ENCODE measurements at regions not wholly inside any gene's neighbourhood (a gene's known extent, or its start where the extent isn't known, plus 50 kb on each side); places are given as distances from the start of the nearest gene placed in this dataset.

- no peak overlapping the region for H3K27ac Mint-ChIP-seq (ENCODE audit: unreplicated experiment)
- H3K36me3 Mint-ChIP-seq (ENCODE audit: unreplicated experiment), result no peaks in the 10 kb centered on the region
- H3K4me1 Mint-ChIP-seq (ENCODE audit: low read depth, unreplicated experiment), result no peaks in the 10 kb centered on the region
- peak; percentile 55 for DNase-seq
- peak; percentile 85 for TF ChIP-seq CTCF (IDR thresholded peaks at IDR 0.05; ENCODE audit: partially characterized antibody, unreplicated experiment)
- no peak overlapping the region for H3K4me3 Mint-ChIP-seq (ENCODE audit: unreplicated experiment)
- H3K27me3 Mint-ChIP-seq (ENCODE audit: unreplicated experiment), result peaks cover 2% of the 10 kb centered on the region
- no peaks in the 10 kb centered on the region for H3K9me3 Mint-ChIP-seq (ENCODE audit: unreplicated experiment)
These were observed 112.4 kb downstream of the CYRIA start for GRCh38 chr2:16553226-16553625.

GRCh38 chr2:16552202-16552601 lies 113.4 kb downstream of the CYRIA start:
- Mint-ChIP-seq H3K4me3 (ENCODE audit: unreplicated experiment) (no peak overlapping the region), H3K36me3 (ENCODE audit: unreplicated experiment) (no peaks in the 10 kb centered on the region), H3K27me3 (ENCODE audit: unreplicated experiment) (peaks cover 2% of the 10 kb centered on the region), H3K9me3 (ENCODE audit: unreplicated experiment) (no peaks in the 10 kb centered on the region), H3K27ac (ENCODE audit: unreplicated experiment) (no peak overlapping the region), H3K4me1 (ENCODE audit: low read depth, unreplicated experiment) (no peaks in the 10 kb centered on the region)
- no peak for DNase-seq
- TF ChIP-seq CTCF (IDR thresholded peaks at IDR 0.05; ENCODE audit: partially characterized antibody, unreplicated experiment), result no peak

GRCh38 chr2:16548036-16548435 lies 117.6 kb downstream of the CYRIA start:
- H3K27me3 Mint-ChIP-seq (ENCODE audit: unreplicated experiment), result no peaks in the 10 kb centered on the region
- H3K4me1 Mint-ChIP-seq (ENCODE audit: low read depth, unreplicated experiment), result no peaks in the 10 kb centered on the region
- no peaks in the 10 kb centered on the region for H3K9me3 Mint-ChIP-seq (ENCODE audit: unreplicated experiment)
- H3K36me3 Mint-ChIP-seq (ENCODE audit: unreplicated experiment), result no peaks in the 10 kb centered on the region
- no peak overlapping the region for H3K4me3 Mint-ChIP-seq (ENCODE audit: unreplicated experiment)
- H3K27ac Mint-ChIP-seq (ENCODE audit: unreplicated experiment), result no peak overlapping the region
- no peak for DNase-seq
- no peak for TF ChIP-seq CTCF (IDR thresholded peaks at IDR 0.05; ENCODE audit: partially characterized antibody, unreplicated experiment)

- H3K27ac Mint-ChIP-seq (ENCODE audit: unreplicated experiment), result no peak overlapping the region
- H3K36me3 Mint-ChIP-seq (ENCODE audit: unreplicated experiment), result no peaks in the 10 kb centered on the region
- no peak for TF ChIP-seq CTCF (IDR thresholded peaks at IDR 0.05; ENCODE audit: partially characterized antibody, unreplicated experiment)
- H3K9me3 Mint-ChIP-seq (ENCODE audit: unreplicated experiment), result no peaks in the 10 kb centered on the region
- no peak for DNase-seq
- H3K4me3 Mint-ChIP-seq (ENCODE audit: unreplicated experiment), result no peak overlapping the region
- no peaks in the 10 kb centered on the region for H3K27me3 Mint-ChIP-seq (ENCODE audit: unreplicated experiment)
- H3K4me1 Mint-ChIP-seq (ENCODE audit: low read depth, unreplicated experiment), result no peaks in the 10 kb centered on the region
These were observed 119.4 kb downstream of the CYRIA start for GRCh38 chr2:16546128-16546754.

- H3K9me3 Mint-ChIP-seq (ENCODE audit: unreplicated experiment), result no peaks in the 10 kb centered on the region
- H3K4me3 Mint-ChIP-seq (ENCODE audit: unreplicated experiment), result no peak overlapping the region
- no peaks in the 10 kb centered on the region for H3K36me3 Mint-ChIP-seq (ENCODE audit: unreplicated experiment)
- H3K4me1 Mint-ChIP-seq (ENCODE audit: low read depth, unreplicated experiment), result peaks cover 4% of the 10 kb centered on the region
- DNase-seq, result no peak
- no peaks in the 10 kb centered on the region for H3K27me3 Mint-ChIP-seq (ENCODE audit: unreplicated experiment)
- TF ChIP-seq CTCF (IDR thresholded peaks at IDR 0.05; ENCODE audit: partially characterized antibody, unreplicated experiment), result no peak
- H3K27ac Mint-ChIP-seq (ENCODE audit: unreplicated experiment), result no peak overlapping the region
These were observed 126.9 kb downstream of the CYRIA start for GRCh38 chr2:16538707-16539106.
